GM19452 (cell line): ENCODE measurements at regions not wholly inside any gene's neighbourhood (a gene's known extent, or its start where the extent isn't known, plus 50 kb on each side); places are given as distances from the start of the nearest gene placed in this dataset.

Experiments used
- ATAC-seq: cut with Tn5 transposase; IDR thresholded peaks from one replicate; pipeline ENCODE4 v1.9.1; 2021; ENCODE audit not compliant: unreplicated experiment

GRCh38 chr9:1201262-1201661 is 151.1 kb downstream of the DMRT2 start:
- no peak for ATAC-seq

GRCh38 chr9:1201901-1202300 is 151.7 kb downstream of the DMRT2 start:
- ATAC-seq = no peak

- ATAC-seq = no peak
These were observed 152.5 kb downstream of the DMRT2 start for GRCh38 chr9:1202512-1203280.

- ATAC-seq = no peak
These were observed 157.5 kb downstream of the DMRT2 start for GRCh38 chr9:1207686-1208085.

GRCh38 chr9:1208157-1208556 is 158.0 kb downstream of the DMRT2 start:
- no peak for ATAC-seq

GRCh38 chr9:1210954-1211353 is 160.8 kb downstream of the DMRT2 start:
- no peak for ATAC-seq

- no peak for ATAC-seq
These were observed 166.4 kb downstream of the DMRT2 start for GRCh38 chr9:1216532-1216931.

GRCh38 chr9:1217076-1217475 is 166.9 kb downstream of the DMRT2 start:
- ATAC-seq = no peak

- no peak for ATAC-seq
These were observed 169.1 kb downstream of the DMRT2 start for GRCh38 chr9:1219284-1219683.

GRCh38 chr9:1221298-1221697 is 171.1 kb downstream of the DMRT2 start:
- ATAC-seq = no peak

- ATAC-seq = no peak
These were observed 172.4 kb downstream of the DMRT2 start for GRCh38 chr9:1222511-1222910.

- no peak for ATAC-seq
These were observed 182.1 kb downstream of the DMRT2 start for GRCh38 chr9:1231998-1232919.

GRCh38 chr9:1233568-1233967 is 183.4 kb downstream of the DMRT2 start:
- no peak for ATAC-seq

GRCh38 chr9:1235650-1236049 is 185.5 kb downstream of the DMRT2 start:
- no peak for ATAC-seq

- ATAC-seq = no peak
These were observed 185.9 kb downstream of the DMRT2 start for GRCh38 chr9:1236061-1236460.

- ATAC-seq = no peak
These were observed 188.2 kb downstream of the DMRT2 start for GRCh38 chr9:1238407-1238806.

GRCh38 chr9:1248743-1249142 is 198.6 kb downstream of the DMRT2 start:
- ATAC-seq = no peak

- no peak for ATAC-seq
These were observed 203.2 kb downstream of the DMRT2 start for GRCh38 chr9:1253064-1253979.

- ATAC-seq = no peak
These were observed 203.9 kb downstream of the DMRT2 start for GRCh38 chr9:1254071-1254470.

- ATAC-seq = no peak
These were observed 206.0 kb downstream of the DMRT2 start for GRCh38 chr9:1256178-1256577.

- ATAC-seq = no peak
These were observed 211.1 kb downstream of the DMRT2 start for GRCh38 chr9:1261266-1261665.
